ENCODE measurements at regions not wholly inside any gene's neighbourhood (a gene's known extent, or its start where the extent isn't known, plus 50 kb on each side); places are given as distances from the start of the nearest gene placed in this dataset.

GRCh38 chr4:56209767-56210166 lies 177.5 kb downstream of the AASDH start:
- Histone ChIP-seq H3K9me3 (ENCODE audit: low read depth, low read length, poor library complexity, severe bottlenecking) (no peaks in the 10 kb centered on the region), H3K27ac (ENCODE audit: low read depth, low read length, poor library complexity, severe bottlenecking) (no peak overlapping the region), H3K4me1 (ENCODE audit: insufficient read depth, low read length, poor library complexity, severe bottlenecking) (no peaks in the 10 kb centered on the region), H3K27me3 (replicated peaks; ENCODE audit: insufficient read depth, low read depth, low read length, poor library complexity) (no peaks in the 10 kb centered on the region), H3K36me3 (ENCODE audit: insufficient read depth, low read length, poor library complexity, severe bottlenecking) (no peaks in the 10 kb centered on the region), H3K4me3 (ENCODE audit: low read depth, low read length, poor library complexity, severe bottlenecking) (no peak overlapping the region)
- no TSS peak for BruUV-seq (replicated peaks)
- CTCF ChIA-PET: no interaction called here
- TF ChIP-seq EZH2 (IDR thresholded peaks at IDR 0.05; ENCODE audit: borderline replicate concordance, low read depth, low read length, poor library complexity, severe bottlenecking) (no peak), CTCF (conservative IDR thresholded peaks at IDR 0.05; ENCODE audit: low read depth, low read length) (no peak)
- DNase-seq (ENCODE audit: low spot score): no peak
- POLR2A ChIA-PET (ENCODE audit: low non-redundant PET): interaction anchor here (0.7 kb wide), 1 partner anchor 703 kb away, joined by 3 read pairs; no protein-coding TSS in a partner anchor
- intact Hi-C loops (cut with micrococcal nuclease; ENCODE audit: unreplicated experiment): no loop called here

GRCh38 chr4:56208103-56208502 lies 179.2 kb downstream of the AASDH start:
- BruUV-seq (replicated peaks): no TSS peak
- H3K4me1 ChIP-seq (ENCODE audit: insufficient read depth, low read length, poor library complexity, severe bottlenecking): no peaks in the 10 kb centered on the region
- no peaks in the 10 kb centered on the region for H3K9me3 ChIP-seq (ENCODE audit: low read depth, low read length, poor library complexity, severe bottlenecking)
- no peak overlapping the region for H3K4me3 ChIP-seq (ENCODE audit: low read depth, low read length, poor library complexity, severe bottlenecking)
- H3K27me3 ChIP-seq (replicated peaks; ENCODE audit: insufficient read depth, low read depth, low read length, poor library complexity): no peaks in the 10 kb centered on the region
- no peaks in the 10 kb centered on the region for H3K36me3 ChIP-seq (ENCODE audit: insufficient read depth, low read length, poor library complexity, severe bottlenecking)
- intact Hi-C loops (cut with micrococcal nuclease; ENCODE audit: unreplicated experiment): no loop called here
- TF ChIP-seq EZH2 (IDR thresholded peaks at IDR 0.05; ENCODE audit: borderline replicate concordance, low read depth, low read length, poor library complexity, severe bottlenecking) (no peak), CTCF (conservative IDR thresholded peaks at IDR 0.05; ENCODE audit: low read depth, low read length) (no peak)
- CTCF ChIA-PET: no interaction called here
- H3K27ac ChIP-seq (ENCODE audit: low read depth, low read length, poor library complexity, severe bottlenecking): no peak overlapping the region
- POLR2A ChIA-PET (ENCODE audit: low non-redundant PET): no interaction called here
- no peak for DNase-seq (ENCODE audit: low spot score)

GRCh38 chr4:56206258-56206657 lies 181.0 kb downstream of the AASDH start:
- POLR2A ChIA-PET (ENCODE audit: low non-redundant PET): no interaction called here
- intact Hi-C loops (cut with micrococcal nuclease; ENCODE audit: unreplicated experiment): no loop called here
- Histone ChIP-seq H3K4me1 (ENCODE audit: insufficient read depth, low read length, poor library complexity, severe bottlenecking) (no peaks in the 10 kb centered on the region), H3K27ac (ENCODE audit: low read depth, low read length, poor library complexity, severe bottlenecking) (no peak overlapping the region), H3K4me3 (ENCODE audit: low read depth, low read length, poor library complexity, severe bottlenecking) (no peak overlapping the region), H3K9me3 (ENCODE audit: low read depth, low read length, poor library complexity, severe bottlenecking) (no peaks in the 10 kb centered on the region), H3K27me3 (replicated peaks; ENCODE audit: insufficient read depth, low read depth, low read length, poor library complexity) (no peaks in the 10 kb centered on the region), H3K36me3 (ENCODE audit: insufficient read depth, low read length, poor library complexity, severe bottlenecking) (no peaks in the 10 kb centered on the region)
- DNase-seq (ENCODE audit: low spot score): no peak
- BruUV-seq (replicated peaks): no TSS peak
- no peak for TF ChIP-seq EZH2 (IDR thresholded peaks at IDR 0.05; ENCODE audit: borderline replicate concordance, low read depth, low read length, poor library complexity, severe bottlenecking)
- no peak for TF ChIP-seq CTCF (conservative IDR thresholded peaks at IDR 0.05; ENCODE audit: low read depth, low read length)
- CTCF ChIA-PET: no interaction called here
